22Rv1 (cell line): ENCODE measurements at regions not wholly inside any gene's neighbourhood (a gene's known extent, or its start where the extent isn't known, plus 50 kb on each side); places are given as distances from the start of the nearest gene placed in this dataset.

Source experiments
- CTCF ChIP-seq: fragments of 450-650 bp; IDR thresholded peaks from 2 replicates; pipeline ENCODE4 v1.5.1; 2017; ENCODE audit warnings: mild to moderate bottlenecking
- ZFX ChIP-seq: fragments of 450-650 bp; IDR thresholded peaks from 2 replicates; pipeline ENCODE4 v1.6.1; 2017; ENCODE audit warnings: antibody characterized with exemption, borderline replicate concordance

GRCh38 chr15:35211240-35211902 lies 126.3 kb upstream of the NANOGP8 start:
- TF ChIP-seq CTCF = no peak
- TF ChIP-seq ZFX = no peak
